ENCODE measurements at regions not wholly inside any gene's neighbourhood (a gene's known extent, or its start where the extent isn't known, plus 50 kb on each side); places are given as distances from the start of the nearest gene placed in this dataset.

GRCh38 chr12:87382436-87382835 lies 646.8 kb downstream of the C12orf50 start:
- DNase-seq (ENCODE audit: low read depth): no peak
- H3K4me3 ChIP-seq (ENCODE audit: low read depth, low read length): no peak overlapping the region
- TF ChIP-seq, protein P1, sequence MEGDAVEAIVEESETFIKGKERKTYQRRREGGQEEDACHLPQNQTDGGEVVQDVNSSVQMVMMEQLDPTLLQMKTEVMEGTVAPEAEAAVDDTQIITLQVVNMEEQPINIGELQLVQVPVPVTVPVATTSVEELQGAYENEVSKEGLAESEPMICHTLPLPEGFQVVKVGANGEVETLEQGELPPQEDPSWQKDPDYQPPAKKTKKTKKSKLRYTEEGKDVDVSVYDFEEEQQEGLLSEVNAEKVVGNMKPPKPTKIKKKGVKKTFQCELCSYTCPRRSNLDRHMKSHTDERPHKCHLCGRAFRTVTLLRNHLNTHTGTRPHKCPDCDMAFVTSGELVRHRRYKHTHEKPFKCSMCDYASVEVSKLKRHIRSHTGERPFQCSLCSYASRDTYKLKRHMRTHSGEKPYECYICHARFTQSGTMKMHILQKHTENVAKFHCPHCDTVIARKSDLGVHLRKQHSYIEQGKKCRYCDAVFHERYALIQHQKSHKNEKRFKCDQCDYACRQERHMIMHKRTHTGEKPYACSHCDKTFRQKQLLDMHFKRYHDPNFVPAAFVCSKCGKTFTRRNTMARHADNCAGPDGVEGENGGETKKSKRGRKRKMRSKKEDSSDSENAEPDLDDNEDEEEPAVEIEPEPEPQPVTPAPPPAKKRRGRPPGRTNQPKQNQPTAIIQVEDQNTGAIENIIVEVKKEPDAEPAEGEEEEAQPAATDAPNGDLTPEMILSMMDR (IDR thresholded peaks at IDR 0.05; ENCODE audit: control insufficient read depth, extremely low read depth, insufficient read depth): no peak

DNA sequence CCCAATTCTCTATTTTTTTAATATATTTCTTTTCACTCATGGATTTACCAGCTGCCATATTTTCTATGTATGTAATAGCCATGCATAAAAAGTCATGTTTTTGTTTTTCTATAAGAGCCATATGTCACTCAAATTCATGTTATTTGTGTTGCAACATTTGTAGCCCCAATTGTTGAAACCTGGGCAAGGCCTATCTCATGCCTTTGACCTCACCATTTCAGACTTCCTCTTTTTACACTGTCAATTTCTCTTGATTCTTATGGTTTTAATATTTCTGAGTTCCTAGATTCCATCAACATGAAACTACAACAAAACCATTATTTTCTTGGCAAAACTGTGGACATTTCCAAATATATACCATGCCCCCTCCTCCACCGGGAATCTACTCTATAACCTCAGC lies 647.5 kb downstream of the C12orf50 start:
- TF ChIP-seq, protein P1 (IDR thresholded peaks at IDR 0.05; ENCODE audit: control insufficient read depth, extremely low read depth, insufficient read depth): no peak
- no peak overlapping the region for H3K4me3 ChIP-seq (ENCODE audit: low read depth, low read length)
- DNase-seq (ENCODE audit: low read depth): no peak

- no peak overlapping the region for H3K4me3 ChIP-seq (ENCODE audit: low read depth, low read length)
- no peak for DNase-seq (ENCODE audit: low read depth)
- TF ChIP-seq, protein P1 (IDR thresholded peaks at IDR 0.05; ENCODE audit: control insufficient read depth, extremely low read depth, insufficient read depth): no peak
Observed at GRCh38 chr12:87378526-87378925, 650.7 kb downstream of the C12orf50 start.

DNA sequence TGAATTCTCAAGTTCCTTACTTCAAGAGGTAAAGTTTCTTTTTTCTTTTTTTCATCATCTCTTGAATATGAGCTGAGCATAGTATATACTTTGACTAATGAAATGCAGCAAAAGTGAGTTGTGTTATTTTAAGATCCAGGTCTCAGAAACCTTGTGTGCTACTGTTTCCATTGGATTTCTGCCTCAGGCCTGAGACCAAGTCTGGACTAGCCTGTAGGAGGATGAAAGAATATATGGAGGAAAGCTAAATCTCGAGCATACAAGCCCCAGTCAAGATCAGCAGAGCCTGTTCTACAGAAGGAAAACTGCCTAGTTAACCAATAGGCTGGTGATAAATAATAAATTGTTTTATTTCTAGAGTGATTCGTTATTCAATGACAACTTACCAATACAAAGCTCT lies 652.5 kb downstream of the C12orf50 start:
- TF ChIP-seq, protein P1 (IDR thresholded peaks at IDR 0.05; ENCODE audit: control insufficient read depth, extremely low read depth, insufficient read depth): no peak
- DNase-seq (ENCODE audit: low read depth): no peak
- no peak overlapping the region for H3K4me3 ChIP-seq (ENCODE audit: low read depth, low read length)

DNA sequence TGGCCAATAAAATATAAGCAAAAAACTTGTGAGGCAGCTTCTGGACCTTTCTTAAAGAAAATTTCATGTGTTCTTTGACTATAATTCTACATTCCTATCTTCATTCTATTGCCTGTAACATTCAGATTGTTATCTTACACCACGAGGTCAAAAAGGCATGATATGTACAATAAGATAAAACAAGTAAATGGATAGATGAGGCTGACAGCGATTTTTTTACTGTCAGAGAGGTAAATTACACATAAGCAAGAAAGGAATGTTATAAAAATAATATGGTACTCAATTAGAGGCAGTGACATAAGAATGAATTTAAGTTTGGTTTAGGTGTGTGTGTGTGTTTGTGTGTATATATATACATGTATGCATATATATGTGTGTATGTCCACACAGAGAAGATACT lies 660.0 kb downstream of the C12orf50 start:
- TF ChIP-seq, protein P1 (IDR thresholded peaks at IDR 0.05; ENCODE audit: control insufficient read depth, extremely low read depth, insufficient read depth): no peak
- DNase-seq (ENCODE audit: low read depth): no peak
- H3K4me3 ChIP-seq (ENCODE audit: low read depth, low read length): no peak overlapping the region

DNA sequence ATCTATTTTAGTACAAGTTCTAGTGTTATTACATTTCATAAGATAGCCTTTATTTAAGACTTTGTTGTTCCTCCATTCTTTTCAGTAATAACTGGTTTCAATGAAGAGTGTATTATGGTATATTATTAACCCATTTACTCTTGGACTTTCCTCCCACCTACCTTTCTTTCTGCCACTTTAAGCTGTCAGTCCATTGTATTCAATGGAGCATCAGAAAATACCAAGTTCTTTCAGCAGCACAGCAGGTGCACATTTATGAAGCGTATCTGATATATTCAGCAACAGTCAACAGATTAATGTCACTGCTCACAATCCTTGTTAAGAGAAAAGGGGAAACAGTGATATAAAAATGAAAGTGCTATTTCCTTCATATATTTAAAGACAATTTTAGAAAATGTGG lies 660.9 kb downstream of the C12orf50 start:
- DNase-seq (ENCODE audit: low read depth): no peak
- no peak overlapping the region for H3K4me3 ChIP-seq (ENCODE audit: low read depth, low read length)
- TF ChIP-seq, protein P1 (IDR thresholded peaks at IDR 0.05; ENCODE audit: control insufficient read depth, extremely low read depth, insufficient read depth): no peak

DNA sequence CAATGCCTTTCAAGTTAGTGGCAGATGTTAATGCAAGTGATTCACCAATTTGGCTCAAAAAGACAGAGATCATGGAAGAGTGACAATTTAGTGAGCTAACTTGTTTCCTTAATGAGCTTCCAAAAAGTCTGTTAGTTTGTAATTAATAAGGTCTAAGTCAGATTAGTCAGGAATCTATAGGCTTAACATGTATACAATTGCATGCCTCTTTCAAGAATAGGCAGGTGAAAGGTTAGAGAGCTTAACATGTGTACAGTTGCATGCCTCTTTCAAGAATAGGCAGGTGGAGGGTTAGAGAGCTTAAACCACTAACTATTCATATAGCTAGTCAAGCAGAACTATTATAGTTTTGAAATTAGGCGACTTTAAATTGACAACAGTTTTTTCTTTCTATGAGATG lies 663.8 kb downstream of the C12orf50 start:
- TF ChIP-seq, protein P1 (IDR thresholded peaks at IDR 0.05; ENCODE audit: control insufficient read depth, extremely low read depth, insufficient read depth): no peak
- no peak overlapping the region for H3K4me3 ChIP-seq (ENCODE audit: low read depth, low read length)
- DNase-seq (ENCODE audit: low read depth): no peak
